Tibial nerve (tissue), 3 donors: ENCODE measurements at regions not wholly inside any gene's neighbourhood (a gene's known extent, or its start where the extent isn't known, plus 50 kb on each side); places are given as distances from the start of the nearest gene placed in this dataset.

Experiments used
- POLR2A ChIP-seq, 2 donors: fragments of 450-650 bp; IDR thresholded peaks; one replicate each; pipeline ENCODE4 v1.6.1; 2017; ENCODE audit warnings: antibody characterized with exemption in 2 of 2, mild to moderate bottlenecking in 2 of 2, moderate library complexity in 2 of 2
- TF ChIP-seq, protein P1 (sequence below), 5 experiments: fragments of 200-600 bp in 3 of 5; fragments of 450-650 bp in 2 of 5; sonication (generic) in 3 of 5; IDR thresholded peaks; one replicate each; pipeline ENCODE4 v1.5.1; 2016 to 2019; ENCODE audit warnings: antibody characterized with exemption in 5 of 5, mild to moderate bottlenecking in 3 of 5, moderate library complexity in 2 of 5

DNA sequence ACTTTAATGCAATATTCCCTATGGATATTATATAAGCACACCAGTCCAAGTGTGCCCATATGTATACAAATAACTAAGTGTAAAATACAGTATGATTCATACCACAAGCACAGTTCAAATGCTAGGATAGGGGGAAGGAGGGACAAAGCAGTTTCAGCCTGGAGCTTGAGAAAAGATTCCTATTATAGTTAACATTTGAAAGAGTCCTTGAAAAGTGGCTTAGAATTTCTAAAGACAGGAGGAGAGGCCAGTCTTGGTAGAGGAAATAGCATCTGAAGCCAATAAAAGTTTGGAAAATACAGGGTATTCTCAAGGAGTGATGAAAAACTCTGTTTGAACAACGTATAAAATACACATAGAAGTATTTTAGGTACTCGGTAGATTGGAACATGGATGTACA, 173.4 kb upstream of the CWC22 start:
- TF ChIP-seq POLR2A (IDR thresholded peaks at IDR 0.05) = no peak
- TF ChIP-seq, protein P1, sequence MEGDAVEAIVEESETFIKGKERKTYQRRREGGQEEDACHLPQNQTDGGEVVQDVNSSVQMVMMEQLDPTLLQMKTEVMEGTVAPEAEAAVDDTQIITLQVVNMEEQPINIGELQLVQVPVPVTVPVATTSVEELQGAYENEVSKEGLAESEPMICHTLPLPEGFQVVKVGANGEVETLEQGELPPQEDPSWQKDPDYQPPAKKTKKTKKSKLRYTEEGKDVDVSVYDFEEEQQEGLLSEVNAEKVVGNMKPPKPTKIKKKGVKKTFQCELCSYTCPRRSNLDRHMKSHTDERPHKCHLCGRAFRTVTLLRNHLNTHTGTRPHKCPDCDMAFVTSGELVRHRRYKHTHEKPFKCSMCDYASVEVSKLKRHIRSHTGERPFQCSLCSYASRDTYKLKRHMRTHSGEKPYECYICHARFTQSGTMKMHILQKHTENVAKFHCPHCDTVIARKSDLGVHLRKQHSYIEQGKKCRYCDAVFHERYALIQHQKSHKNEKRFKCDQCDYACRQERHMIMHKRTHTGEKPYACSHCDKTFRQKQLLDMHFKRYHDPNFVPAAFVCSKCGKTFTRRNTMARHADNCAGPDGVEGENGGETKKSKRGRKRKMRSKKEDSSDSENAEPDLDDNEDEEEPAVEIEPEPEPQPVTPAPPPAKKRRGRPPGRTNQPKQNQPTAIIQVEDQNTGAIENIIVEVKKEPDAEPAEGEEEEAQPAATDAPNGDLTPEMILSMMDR (IDR thresholded peaks at IDR 0.05) = no peak
